ENCODE measurements at regions not wholly inside any gene's neighbourhood (a gene's known extent, or its start where the extent isn't known, plus 50 kb on each side); places are given as distances from the start of the nearest gene placed in this dataset.

DNA sequence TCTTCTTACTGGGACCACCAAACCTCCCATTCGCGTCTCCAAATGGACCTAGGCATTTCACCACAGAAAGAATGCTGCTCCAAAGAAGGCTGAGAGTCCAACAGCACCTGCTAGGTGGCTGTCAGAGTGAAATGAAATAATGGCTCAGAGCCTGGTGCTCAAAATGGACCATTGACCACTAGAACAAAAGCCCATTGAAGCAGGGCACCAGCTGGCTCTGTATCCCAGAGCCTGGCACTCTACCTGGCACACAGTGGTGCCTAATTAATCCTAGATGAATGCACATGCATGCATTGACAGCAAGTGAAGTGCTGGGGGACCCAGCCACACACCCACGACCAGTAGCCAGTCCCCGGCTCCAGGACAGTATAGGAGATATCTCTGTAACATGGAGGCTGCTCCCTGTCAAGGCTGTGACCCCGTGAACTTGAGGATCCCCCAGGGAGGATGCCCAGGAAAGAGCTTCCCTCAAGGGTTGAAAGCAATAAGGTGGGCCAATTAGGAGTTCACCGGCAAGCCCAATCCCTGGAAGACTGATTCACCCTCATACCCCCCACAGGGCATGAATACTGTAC, 261.3 kb downstream of the TNS1 start:
- in situ Hi-C loops (cut with HindIII; ENCODE audit: low sequenced_read_pairs) = no loop called here
- no peak for DNase-seq (ENCODE audit: low read depth, low spot score)
- TF ChIP-seq, protein P1, sequence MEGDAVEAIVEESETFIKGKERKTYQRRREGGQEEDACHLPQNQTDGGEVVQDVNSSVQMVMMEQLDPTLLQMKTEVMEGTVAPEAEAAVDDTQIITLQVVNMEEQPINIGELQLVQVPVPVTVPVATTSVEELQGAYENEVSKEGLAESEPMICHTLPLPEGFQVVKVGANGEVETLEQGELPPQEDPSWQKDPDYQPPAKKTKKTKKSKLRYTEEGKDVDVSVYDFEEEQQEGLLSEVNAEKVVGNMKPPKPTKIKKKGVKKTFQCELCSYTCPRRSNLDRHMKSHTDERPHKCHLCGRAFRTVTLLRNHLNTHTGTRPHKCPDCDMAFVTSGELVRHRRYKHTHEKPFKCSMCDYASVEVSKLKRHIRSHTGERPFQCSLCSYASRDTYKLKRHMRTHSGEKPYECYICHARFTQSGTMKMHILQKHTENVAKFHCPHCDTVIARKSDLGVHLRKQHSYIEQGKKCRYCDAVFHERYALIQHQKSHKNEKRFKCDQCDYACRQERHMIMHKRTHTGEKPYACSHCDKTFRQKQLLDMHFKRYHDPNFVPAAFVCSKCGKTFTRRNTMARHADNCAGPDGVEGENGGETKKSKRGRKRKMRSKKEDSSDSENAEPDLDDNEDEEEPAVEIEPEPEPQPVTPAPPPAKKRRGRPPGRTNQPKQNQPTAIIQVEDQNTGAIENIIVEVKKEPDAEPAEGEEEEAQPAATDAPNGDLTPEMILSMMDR (IDR thresholded peaks at IDR 0.05; ENCODE audit: low read depth, low read length) = no peak
- H3K4me3 ChIP-seq (ENCODE audit: low read depth, low read length) = no peak overlapping the region

DNA sequence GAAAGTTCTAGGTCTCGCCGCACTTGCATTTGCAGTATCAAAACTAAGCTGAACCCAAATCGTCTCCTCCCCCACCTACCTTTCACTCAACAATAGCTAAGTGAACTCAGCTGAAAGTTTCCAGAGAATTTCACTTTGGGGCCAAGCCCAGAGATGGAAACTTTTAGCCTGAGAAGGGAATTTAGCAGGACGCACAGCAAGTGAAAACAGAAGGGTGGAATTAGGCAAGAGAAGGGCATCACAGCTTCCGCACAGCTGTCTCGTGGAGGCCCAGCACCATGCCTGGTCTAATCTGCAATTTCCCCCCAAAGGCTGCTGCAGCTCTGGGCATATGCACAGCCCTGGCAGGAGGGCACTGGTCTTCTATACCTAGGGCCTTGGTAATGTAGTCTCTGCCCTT, 262.0 kb downstream of the TNS1 start:
- H3K4me3 ChIP-seq (ENCODE audit: low read depth, low read length) = no peak overlapping the region
- no peak for DNase-seq (ENCODE audit: low read depth, low spot score)
- in situ Hi-C loops (cut with HindIII; ENCODE audit: low sequenced_read_pairs) = no loop called here
- TF ChIP-seq, protein P1 (IDR thresholded peaks at IDR 0.05; ENCODE audit: low read depth, low read length) = no peak

DNA sequence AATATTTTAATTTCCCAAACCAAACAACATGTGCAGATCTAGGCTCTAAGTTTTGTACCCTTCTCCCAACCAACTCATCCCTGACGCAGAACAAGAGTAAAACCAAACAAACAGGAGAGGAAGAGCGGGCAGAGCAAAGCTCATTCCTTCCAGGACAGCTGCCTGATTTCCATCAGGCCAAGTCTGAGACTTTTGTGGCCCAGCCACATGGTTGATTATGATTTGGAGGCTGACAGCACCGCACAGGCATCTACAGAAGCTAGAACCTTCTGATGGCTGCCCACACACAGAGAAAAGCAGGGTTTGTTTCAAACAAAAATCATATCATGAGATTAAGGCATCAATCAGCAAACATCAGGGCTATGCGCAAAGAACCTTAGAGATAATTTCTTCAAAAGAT, 262.6 kb downstream of the TNS1 start:
- in situ Hi-C loops (cut with HindIII; ENCODE audit: low sequenced_read_pairs) = no loop called here
- DNase-seq (ENCODE audit: low read depth, low spot score) = no peak
- no peak overlapping the region for H3K4me3 ChIP-seq (ENCODE audit: low read depth, low read length)

DNA sequence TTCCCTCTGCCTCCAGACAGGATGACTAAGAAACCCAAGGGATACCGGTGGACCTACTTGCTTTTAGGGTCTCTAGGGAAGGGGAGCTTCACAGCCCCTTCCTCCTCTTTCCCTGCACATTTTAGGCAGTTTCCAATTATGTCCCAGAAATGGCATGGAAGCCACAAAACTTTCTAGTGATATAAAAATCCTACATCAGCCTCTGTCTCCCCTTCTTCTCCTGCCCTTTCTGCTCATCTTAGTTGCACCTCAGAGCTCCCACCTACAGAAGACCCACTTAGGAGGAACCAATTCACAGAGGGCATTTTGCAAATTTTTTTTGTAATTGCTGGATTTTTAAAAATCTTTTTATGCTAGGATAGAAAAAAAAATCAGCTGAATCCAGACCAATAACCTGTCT, 263.1 kb downstream of the TNS1 start:
- H3K4me3 ChIP-seq (ENCODE audit: low read depth, low read length) = no peak overlapping the region
- TF ChIP-seq, protein P1 (IDR thresholded peaks at IDR 0.05; ENCODE audit: low read depth, low read length) = no peak
- in situ Hi-C loops (cut with HindIII; ENCODE audit: low sequenced_read_pairs) = no loop called here
- no peak for DNase-seq (ENCODE audit: low read depth, low spot score)

More for the DNA sequence above, 262.6 kb downstream of the TNS1 start:
- TF ChIP-seq, protein P1 (IDR thresholded peaks at IDR 0.05; ENCODE audit: low read depth, low read length) = no peak

DNA sequence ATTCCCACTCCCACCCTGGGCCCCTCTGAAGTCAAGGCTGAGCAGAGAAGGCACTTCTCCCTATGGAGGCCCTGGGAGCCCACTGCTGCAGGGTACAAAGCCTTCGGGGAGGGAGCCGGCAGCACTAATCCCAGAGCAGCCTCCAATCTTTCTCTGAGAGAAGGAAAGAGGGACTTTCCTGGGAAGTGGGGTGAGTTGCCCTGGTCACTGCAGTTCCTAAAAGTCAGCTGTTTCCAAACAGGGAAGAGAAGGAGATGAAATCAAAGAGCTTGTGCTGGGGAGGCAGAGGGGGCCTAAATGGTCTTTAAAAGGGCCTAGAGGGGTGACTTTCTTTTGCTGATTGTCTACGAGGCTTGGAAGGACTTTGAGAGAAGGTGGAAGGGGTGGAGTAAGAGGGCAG, 264.7 kb downstream of the TNS1 start:
- in situ Hi-C loops (cut with HindIII; ENCODE audit: low sequenced_read_pairs) = no loop called here
- no peak for DNase-seq (ENCODE audit: low read depth, low spot score)
- no peak overlapping the region for H3K4me3 ChIP-seq (ENCODE audit: low read depth, low read length)
- TF ChIP-seq, protein P1 (IDR thresholded peaks at IDR 0.05; ENCODE audit: low read depth, low read length) = no peak

DNA sequence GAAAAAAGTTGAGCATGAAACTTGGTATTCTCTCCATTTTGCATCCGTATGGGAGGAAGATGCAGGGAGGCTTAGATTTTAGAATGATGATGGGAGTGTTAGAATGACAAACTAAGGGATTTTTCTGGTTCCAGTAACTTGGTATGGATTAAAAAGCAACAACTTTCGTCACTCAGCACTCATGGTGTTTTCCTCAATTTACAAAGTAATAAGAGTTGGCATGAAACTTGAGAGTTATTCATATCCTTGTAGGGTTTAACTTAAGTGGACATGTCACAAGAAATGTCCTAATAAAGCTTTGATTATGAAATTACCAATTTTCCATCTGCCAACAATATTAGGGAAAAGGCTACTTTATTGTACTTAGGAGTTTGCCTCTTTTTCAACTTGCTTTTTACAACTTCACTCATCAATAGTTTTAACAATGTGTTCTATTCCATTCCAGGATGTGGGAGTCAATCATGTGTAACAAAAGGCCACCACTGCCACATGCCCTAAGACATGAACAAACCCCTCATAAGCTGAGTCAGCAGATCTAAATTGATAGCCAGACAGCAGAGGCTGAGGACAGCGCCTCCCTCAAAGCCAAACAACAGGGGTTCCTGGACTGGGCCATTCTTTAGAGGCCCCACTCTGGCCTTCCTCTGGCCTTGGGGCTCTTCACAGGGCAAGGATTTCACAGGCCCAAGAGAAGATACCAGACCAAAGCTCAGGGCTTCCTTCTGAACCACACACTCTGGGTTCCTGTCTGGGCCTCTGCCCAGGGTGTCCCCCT, 265.8 kb downstream of the TNS1 start:
- H3K4me3 ChIP-seq (ENCODE audit: low read depth, low read length) = no peak overlapping the region
- DNase-seq (ENCODE audit: low read depth, low spot score) = no peak
- in situ Hi-C loops (cut with HindIII; ENCODE audit: low sequenced_read_pairs) = no loop called here
- TF ChIP-seq, protein P1 (IDR thresholded peaks at IDR 0.05; ENCODE audit: low read depth, low read length) = no peak

Data from astrocyte of the spinal cord (primary cell).